ENCODE measurements at regions not wholly inside any gene's neighbourhood (a gene's known extent, or its start where the extent isn't known, plus 50 kb on each side); places are given as distances from the start of the nearest gene placed in this dataset.

GRCh38 chr10:55989188-55989587, 371.9 kb downstream of the ZWINT start:
- TF ChIP-seq CTCF (IDR thresholded peaks at IDR 0.05; ENCODE audit: poor library complexity, severe bottlenecking) (peak; percentile 39), REST (IDR thresholded peaks at IDR 0.05; ENCODE audit: borderline replicate concordance) (no peak), TAF1 (IDR thresholded peaks at IDR 0.05; ENCODE audit: low read depth) (no peak), EP300 (conservative IDR thresholded peaks at IDR 0.05; ENCODE audit: poor library complexity, severe bottlenecking) (no peak)

Data from neural cell (in vitro differentiated cells).